AML-193 (cell line): ENCODE measurements at regions not wholly inside any gene's neighbourhood (a gene's known extent, or its start where the extent isn't known, plus 50 kb on each side); places are given as distances from the start of the nearest gene placed in this dataset.

Experiments used
- DNase-seq, 2 experiments: peaks; one replicate each; lab custom pipeline; 2025; lab: John Stamatoyannopoulos, UW

- no peak for DNase-seq
Observed at GRCh38 chr22:46066691-46067090, 83.6 kb upstream of the PPARA start.

GRCh38 chr22:46067159-46068111 is 82.9 kb upstream of the PPARA start:
- DNase-seq: no peak

- DNase-seq: no peak
Observed at GRCh38 chr22:46068181-46068592, 82.1 kb upstream of the PPARA start.

GRCh38 chr22:46068593-46069491 is 81.5 kb upstream of the PPARA start:
- DNase-seq: no peak

- DNase-seq: peak; percentile 76 to 84
Observed at GRCh38 chr22:46069521-46070214, 80.7 kb upstream of the PPARA start.

- peak in 1 of 2 experiments; percentile 44 for DNase-seq
Observed at GRCh38 chr22:46070215-46070802, 80.0 kb upstream of the PPARA start.

- peak; percentile 39 to 61 for DNase-seq
Observed at GRCh38 chr22:46070803-46071450, 79.4 kb upstream of the PPARA start.

GRCh38 chr22:46071451-46072109 is 78.7 kb upstream of the PPARA start:
- peak; percentile 62 to 71 for DNase-seq

GRCh38 chr22:46072110-46072881 is 78.0 kb upstream of the PPARA start:
- DNase-seq: peak in 1 of 2 experiments; percentile 22

GRCh38 chr22:46072981-46073682 is 77.2 kb upstream of the PPARA start:
- DNase-seq: no peak

- DNase-seq: peak in 1 of 2 experiments; percentile 8
Observed at GRCh38 chr22:46073683-46074504, 76.4 kb upstream of the PPARA start.

- DNase-seq: peak in 1 of 2 experiments; percentile 5
Observed at GRCh38 chr22:46074771-46075551, 75.4 kb upstream of the PPARA start.

GRCh38 chr22:46075764-46076531 is 74.4 kb upstream of the PPARA start:
- no peak for DNase-seq

- no peak for DNase-seq
Observed at GRCh38 chr22:46076651-46077339, 73.5 kb upstream of the PPARA start.

- DNase-seq: no peak
Observed at GRCh38 chr22:46077669-46078099, 72.6 kb upstream of the PPARA start.
